ENCODE measurements at regions not wholly inside any gene's neighbourhood (a gene's known extent, or its start where the extent isn't known, plus 50 kb on each side); places are given as distances from the start of the nearest gene placed in this dataset.
A peak's percentile ranks its signal among the peaks of the same experiment; 100 is the strongest.

- peak; percentile 15 for DNase-seq (ENCODE audit: low read depth)
These were observed 924.3 kb upstream of the SLIT2 start for GRCh38 chr4:19327364-19327763.

- no peak for DNase-seq (ENCODE audit: low read depth)
These were observed 927.5 kb upstream of the SLIT2 start for GRCh38 chr4:19324184-19324583.

GRCh38 chr4:19319607-19320006, 932.1 kb upstream of the SLIT2 start:
- no peak for DNase-seq (ENCODE audit: low read depth)

- DNase-seq (ENCODE audit: low read depth): no peak
These were observed 934.3 kb upstream of the SLIT2 start for GRCh38 chr4:19317377-19317776.

- no peak for DNase-seq (ENCODE audit: low read depth)
These were observed 937.6 kb upstream of the SLIT2 start for GRCh38 chr4:19314116-19314515.

GRCh38 chr4:19309378-19309777, 942.3 kb upstream of the SLIT2 start:
- DNase-seq (ENCODE audit: low read depth): peak; percentile 62

- DNase-seq (ENCODE audit: low read depth): no peak
These were observed 947.7 kb upstream of the SLIT2 start for GRCh38 chr4:19304028-19304427.

- no peak for DNase-seq (ENCODE audit: low read depth)
These were observed 950.2 kb upstream of the SLIT2 start for GRCh38 chr4:19301527-19301926.

GRCh38 chr4:19300213-19300612, 951.5 kb upstream of the SLIT2 start:
- no peak for DNase-seq (ENCODE audit: low read depth)

- no peak for DNase-seq (ENCODE audit: low read depth)
These were observed 952.7 kb upstream of the SLIT2 start for GRCh38 chr4:19298998-19299397.

- no peak for DNase-seq (ENCODE audit: low read depth)
These were observed 957.9 kb upstream of the SLIT2 start for GRCh38 chr4:19293781-19294180.

GRCh38 chr4:19293080-19293479, 958.6 kb upstream of the SLIT2 start:
- no peak for DNase-seq (ENCODE audit: low read depth)

- no peak for DNase-seq (ENCODE audit: low read depth)
These were observed 964.8 kb upstream of the SLIT2 start for GRCh38 chr4:19286924-19287323.

- DNase-seq (ENCODE audit: low read depth): no peak
These were observed 966.6 kb upstream of the SLIT2 start for GRCh38 chr4:19285146-19285545.

- no peak for DNase-seq (ENCODE audit: low read depth)
These were observed 973.0 kb upstream of the SLIT2 start for GRCh38 chr4:19278665-19279064.

- DNase-seq (ENCODE audit: low read depth): no peak
These were observed 985.1 kb upstream of the SLIT2 start for GRCh38 chr4:19266566-19266965.

- DNase-seq (ENCODE audit: low read depth): no peak
These were observed 989.2 kb upstream of the SLIT2 start for GRCh38 chr4:19262467-19262866.

GRCh38 chr4:19260346-19260745, 991.4 kb upstream of the SLIT2 start:
- no peak for DNase-seq (ENCODE audit: low read depth)

- DNase-seq (ENCODE audit: low read depth): no peak
These were observed 991.8 kb upstream of the SLIT2 start for GRCh38 chr4:19259920-19260319.

GRCh38 chr4:19256823-19257222, 994.9 kb upstream of the SLIT2 start:
- DNase-seq (ENCODE audit: low read depth): no peak

- DNase-seq (ENCODE audit: low read depth): no peak
These were observed 997.2 kb upstream of the SLIT2 start for GRCh38 chr4:19254486-19254885.

- DNase-seq (ENCODE audit: low read depth): no peak
These were observed 1003.7 kb upstream of the SLIT2 start for GRCh38 chr4:19248023-19248422.

GRCh38 chr4:19241895-19242294, 1009.8 kb upstream of the SLIT2 start:
- no peak for DNase-seq (ENCODE audit: low read depth)

- DNase-seq (ENCODE audit: low read depth): no peak
These were observed 1012.1 kb upstream of the SLIT2 start for GRCh38 chr4:19239565-19239964.

- DNase-seq (ENCODE audit: low read depth): no peak
These were observed 1015.2 kb upstream of the SLIT2 start for GRCh38 chr4:19236473-19236872.
